Osteoblast (primary cell): ENCODE measurements at regions not wholly inside any gene's neighbourhood (a gene's known extent, or its start where the extent isn't known, plus 50 kb on each side); places are given as distances from the start of the nearest gene placed in this dataset.

Source experiments
- DNase-seq: peaks from one replicate; pipeline ENCODE4 v3.0.0; 2011; ENCODE audit warnings: low spot score, mixed read lengths; ENCODE audit not compliant: insufficient read length; ENCODE audit errors: missing footprints
- H2AFZ ChIP-seq: 2 replicates; pipeline ENCODE4 v1.6.0; 2011; ENCODE audit warnings: mild to moderate bottlenecking, low read length
- H3K27ac ChIP-seq: 2 replicates; pipeline ENCODE4 v1.5.1; 2011; ENCODE audit warnings: mild to moderate bottlenecking, low read depth, low read length, moderate library complexity
- H3K27me3 ChIP-seq: 2 replicates; pipeline ENCODE4 v1.6.0; 2012; ENCODE audit warnings: mild to moderate bottlenecking, control low read depth, inconsistent platforms, low read length, moderate library complexity; ENCODE audit not compliant: insufficient read depth
- H3K36me3 ChIP-seq: 2 replicates; pipeline ENCODE4 v1.5.1; 2011; ENCODE audit warnings: mild to moderate bottlenecking, low read length, control low read depth, moderate library complexity; ENCODE audit not compliant: insufficient read depth
- H3K4me1 ChIP-seq: 2 replicates; pipeline ENCODE4 v1.5.1; 2011; ENCODE audit warnings: mild to moderate bottlenecking, low read length, control low read depth, moderate library complexity; ENCODE audit not compliant: insufficient read depth
- H3K4me2 ChIP-seq: 2 replicates; pipeline ENCODE4 v1.6.0; 2011; ENCODE audit warnings: mild to moderate bottlenecking, low read length; ENCODE audit not compliant: insufficient read depth
- H3K4me3 ChIP-seq: fragments of 200-600 bp; sonication (generic); 3 replicates; pipeline ENCODE4 v1.5.1; 2012; ENCODE audit warnings: mild to moderate bottlenecking, low read length, inconsistent platforms; ENCODE audit not compliant: insufficient read depth
- H3K79me2 ChIP-seq: 2 replicates; pipeline ENCODE4 v1.6.0; 2012; ENCODE audit warnings: mild to moderate bottlenecking, low read length, control low read depth, inconsistent platforms; ENCODE audit not compliant: insufficient read depth
- H3K9me3 ChIP-seq: 2 replicates; pipeline ENCODE4 v1.5.1; 2011; ENCODE audit warnings: low read depth, low read length, control low read depth
- H4K20me1 ChIP-seq: 2 replicates; pipeline ENCODE4 v1.6.0; 2012; ENCODE audit warnings: mild to moderate bottlenecking, low read length, control low read depth; ENCODE audit not compliant: insufficient read depth
- TF ChIP-seq, protein P1 (sequence below): IDR thresholded peaks from 2 replicates; pipeline ENCODE4 v1.5.1; 2011; ENCODE audit warnings: mild to moderate bottlenecking, low read depth, low read length, moderate library complexity; ENCODE audit errors: extremely low read depth

DNA sequence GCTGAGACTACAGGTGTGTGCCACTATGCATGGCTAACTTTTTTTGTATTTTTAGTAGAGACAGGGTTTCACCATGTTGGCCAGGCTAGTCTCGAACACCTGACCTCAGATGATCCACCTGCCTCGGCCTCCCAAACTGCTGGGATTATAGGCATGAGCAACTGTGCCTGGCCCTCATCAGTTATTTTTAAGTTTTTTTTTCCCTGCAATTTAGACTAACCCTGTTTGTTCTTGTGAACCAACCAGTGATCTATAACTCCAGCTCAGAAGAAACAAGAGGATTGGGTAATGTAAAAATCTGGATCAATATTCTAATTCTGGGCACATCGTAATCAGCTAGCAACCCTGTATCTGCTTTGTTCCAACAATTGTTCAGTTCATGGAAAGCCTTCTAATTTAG lies 155.7 kb downstream of the NXNL2 start:
- TF ChIP-seq, protein P1, sequence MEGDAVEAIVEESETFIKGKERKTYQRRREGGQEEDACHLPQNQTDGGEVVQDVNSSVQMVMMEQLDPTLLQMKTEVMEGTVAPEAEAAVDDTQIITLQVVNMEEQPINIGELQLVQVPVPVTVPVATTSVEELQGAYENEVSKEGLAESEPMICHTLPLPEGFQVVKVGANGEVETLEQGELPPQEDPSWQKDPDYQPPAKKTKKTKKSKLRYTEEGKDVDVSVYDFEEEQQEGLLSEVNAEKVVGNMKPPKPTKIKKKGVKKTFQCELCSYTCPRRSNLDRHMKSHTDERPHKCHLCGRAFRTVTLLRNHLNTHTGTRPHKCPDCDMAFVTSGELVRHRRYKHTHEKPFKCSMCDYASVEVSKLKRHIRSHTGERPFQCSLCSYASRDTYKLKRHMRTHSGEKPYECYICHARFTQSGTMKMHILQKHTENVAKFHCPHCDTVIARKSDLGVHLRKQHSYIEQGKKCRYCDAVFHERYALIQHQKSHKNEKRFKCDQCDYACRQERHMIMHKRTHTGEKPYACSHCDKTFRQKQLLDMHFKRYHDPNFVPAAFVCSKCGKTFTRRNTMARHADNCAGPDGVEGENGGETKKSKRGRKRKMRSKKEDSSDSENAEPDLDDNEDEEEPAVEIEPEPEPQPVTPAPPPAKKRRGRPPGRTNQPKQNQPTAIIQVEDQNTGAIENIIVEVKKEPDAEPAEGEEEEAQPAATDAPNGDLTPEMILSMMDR = no peak
- Histone ChIP-seq H2AFZ (no peak overlapping the region), H3K79me2 (no peaks in the 10 kb centered on the region), H4K20me1 (no peaks in the 10 kb centered on the region), H3K27me3 (no peaks in the 10 kb centered on the region), H3K9me3 (peaks cover 3% of the 10 kb centered on the region), H3K27ac (no peak overlapping the region), H3K4me1 (peaks cover 12% of the 10 kb centered on the region), H3K4me3 (no peak overlapping the region), H3K36me3 (no peaks in the 10 kb centered on the region), H3K4me2 (no peak overlapping the region)
- DNase-seq = no peak

DNA sequence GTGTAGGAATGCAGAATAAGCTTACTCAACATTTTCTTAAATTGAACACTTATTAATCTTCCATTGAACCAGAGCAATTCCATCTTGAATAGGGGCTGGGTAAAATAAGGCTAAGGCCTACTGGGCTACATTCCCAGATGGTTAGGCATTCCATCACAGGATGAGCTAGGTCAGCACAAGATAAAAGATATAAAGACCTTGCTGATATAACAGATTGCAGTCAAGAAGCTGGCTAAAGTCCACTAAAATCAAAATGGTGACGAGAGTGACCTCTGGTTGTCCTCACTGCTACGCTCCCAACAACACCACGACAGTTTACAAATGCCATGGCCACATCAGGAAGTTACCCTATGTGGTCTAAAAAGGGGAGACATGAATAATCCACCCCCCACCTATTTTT lies 156.1 kb downstream of the NXNL2 start:
- no peaks in the 10 kb centered on the region for H4K20me1 ChIP-seq
- H3K79me2 ChIP-seq = no peaks in the 10 kb centered on the region
- TF ChIP-seq, protein P1 = no peak
- H3K4me3 ChIP-seq = no peak overlapping the region
- H3K27ac ChIP-seq = no peak overlapping the region
- no peak for DNase-seq
- peaks cover 12% of the 10 kb centered on the region for H3K4me1 ChIP-seq
- no peaks in the 10 kb centered on the region for H3K27me3 ChIP-seq
- no peak overlapping the region for H2AFZ ChIP-seq
- H3K4me2 ChIP-seq = no peak overlapping the region
- no peaks in the 10 kb centered on the region for H3K36me3 ChIP-seq
- peaks cover 3% of the 10 kb centered on the region for H3K9me3 ChIP-seq

DNA sequence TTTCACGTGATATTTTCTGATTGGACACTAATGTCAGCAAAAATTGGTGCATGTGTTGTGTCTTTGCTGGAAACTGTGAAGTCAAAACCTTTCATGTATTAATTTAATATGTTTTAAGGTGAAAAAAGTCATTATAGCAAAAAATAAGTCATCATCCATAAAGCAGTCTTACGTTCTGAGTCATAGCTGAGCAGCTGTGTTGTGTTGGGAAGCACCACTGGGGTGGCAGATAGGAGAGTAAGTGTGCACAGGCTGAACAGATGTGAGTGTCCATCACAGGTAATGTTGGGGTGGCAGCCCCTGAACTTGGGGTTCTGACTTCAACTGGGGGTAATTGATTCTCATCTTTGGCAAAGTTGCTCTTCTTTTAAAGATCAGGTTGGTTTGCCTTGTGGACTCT lies 156.8 kb downstream of the NXNL2 start:
- H3K79me2 ChIP-seq = no peaks in the 10 kb centered on the region
- H3K9me3 ChIP-seq = peaks cover 3% of the 10 kb centered on the region
- TF ChIP-seq, protein P1 = no peak
- DNase-seq = peak; percentile 93
- H2AFZ ChIP-seq = no peak overlapping the region
- H3K27ac ChIP-seq = no peak overlapping the region
- no peak overlapping the region for H3K4me2 ChIP-seq
- H3K4me1 ChIP-seq = peaks cover 12% of the 10 kb centered on the region
- no peak overlapping the region for H3K4me3 ChIP-seq
- no peaks in the 10 kb centered on the region for H4K20me1 ChIP-seq
- H3K36me3 ChIP-seq = no peaks in the 10 kb centered on the region
- H3K27me3 ChIP-seq = no peaks in the 10 kb centered on the region

DNA sequence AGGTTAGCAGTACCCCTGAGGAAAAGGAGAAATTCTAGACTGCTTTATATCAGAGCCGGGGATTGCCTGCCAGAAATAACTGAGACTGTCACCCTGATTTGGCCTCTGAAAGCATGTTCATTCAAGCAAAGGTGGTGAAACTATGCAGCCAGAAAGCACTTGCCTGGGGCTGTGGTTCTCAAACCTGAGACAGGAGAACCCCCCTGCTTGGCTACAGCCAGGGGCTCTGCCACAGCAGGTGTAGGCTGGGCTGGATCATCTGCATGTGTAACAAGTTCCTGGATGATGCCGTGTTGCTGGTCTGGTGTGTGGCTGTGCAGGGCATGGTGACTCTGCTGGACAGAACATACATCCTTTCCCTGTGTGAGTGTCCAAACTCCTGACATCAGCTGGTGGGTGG lies 157.8 kb downstream of the NXNL2 start:
- Histone ChIP-seq H3K27ac (no peak overlapping the region), H3K4me1 (peaks cover 12% of the 10 kb centered on the region), H2AFZ (no peak overlapping the region), H3K4me3 (no peak overlapping the region), H3K36me3 (no peaks in the 10 kb centered on the region), H3K4me2 (no peak overlapping the region), H3K9me3 (peaks cover 3% of the 10 kb centered on the region), H3K79me2 (no peaks in the 10 kb centered on the region), H4K20me1 (no peaks in the 10 kb centered on the region), H3K27me3 (no peaks in the 10 kb centered on the region)
- TF ChIP-seq, protein P1 = no peak
- DNase-seq = no peak
